K562 (cell line): ENCODE measurements at regions not wholly inside any gene's neighbourhood (a gene's known extent, or its start where the extent isn't known, plus 50 kb on each side); places are given as distances from the start of the nearest gene placed in this dataset.

ENCODE experiments used
- CBFB ChIP-seq: sonication (generic); formaldehyde crosslinking; IDR thresholded peaks from 2 replicates; pipeline ENCODE4 v1.4.0; 2020; ENCODE audit warnings: mild to moderate bottlenecking, missing genetic modification reagents
- CHCHD3 ChIP-seq: fragments of 250-450 bp; sonication (Bioruptor Pico); IDR thresholded peaks from 2 replicates; pipeline ENCODE4 v2.1.2; 2022; ENCODE audit warnings: mild to moderate bottlenecking
- ETV6 ChIP-seq, 3 experiments: fragments of 150-350 bp in 1 of 3; sonication (generic) in 1 of 3; formaldehyde crosslinking in 1 of 3; IDR thresholded peaks; 2 replicates each; pipeline versions ENCODE4 v1.6.1 to v1.8.0; 2014 to 2022; ENCODE audit warnings: borderline replicate concordance in 2 of 3, low read depth in 2 of 3, antibody characterized with exemption in 1 of 3, low read length in 1 of 3, mild to moderate bottlenecking in 1 of 3, missing genetic modification reagents in 1 of 3
- HCFC1 ChIP-seq: IDR thresholded peaks from 2 replicates; pipeline ENCODE4 v1.6.1; 2012; ENCODE audit warnings: low read depth, low read length, improper control_type of control experiment
- NBN ChIP-seq: fragments of 450-650 bp; IDR thresholded peaks from 2 replicates; pipeline ENCODE4 v1.6.1; 2016; ENCODE audit warnings: low read depth, mild to moderate bottlenecking
- POLR2AphosphoS5 ChIP-seq: IDR thresholded peaks from 2 replicates; pipeline ENCODE4 v1.6.1; 2011; ENCODE audit warnings: mild to moderate bottlenecking, low read depth, low read length, moderate library complexity; ENCODE audit not compliant: control insufficient read depth, insufficient read depth
- SFPQ ChIP-seq: fragments of 200-400 bp; formaldehyde crosslinking; IDR thresholded peaks from 2 replicates; pipeline ENCODE4 v1.6.1; 2017; ENCODE audit warnings: mild to moderate bottlenecking, low read depth, low read length, moderate library complexity
- ZBTB33 ChIP-seq: sonication (generic); formaldehyde crosslinking; IDR thresholded peaks from 2 replicates; pipeline ENCODE4 v1.8.1; 2023; ENCODE audit warnings: mild to moderate bottlenecking, missing genetic modification reagents
- TF ChIP-seq, protein P1 (sequence below), 2 experiments: fragments of 200-800 bp in 1 of 2; sonication (Bioruptor generic) in 1 of 2; sonication (generic) in 1 of 2; formaldehyde crosslinking in 1 of 2; IDR thresholded peaks in 1 of 2; conservative IDR thresholded peaks in 1 of 2; 2 replicates each; pipeline versions ENCODE4 v1.5.0 to v1.6.1; 2016 to 2020; ENCODE audit warnings: missing compliant biosample characterization in 1 of 2, missing genetic modification characterization in 1 of 2, missing genetic modification reagents in 1 of 2
- TF ChIP-seq, protein P2 (sequence below), 3 experiments: IDR thresholded peaks in 2 of 3; conservative IDR thresholded peaks in 1 of 3; 2 replicates each; pipeline ENCODE4 v1.5.1; 2011 to 2012; ENCODE audit warnings: low read length in 3 of 3, mild to moderate bottlenecking in 3 of 3, control low read depth in 2 of 3, improper control_type of control experiment in 1 of 3, inconsistent platforms in 1 of 3, low read depth in 1 of 3, mixed read lengths in 1 of 3, moderate library complexity in 1 of 3; ENCODE audit not compliant: insufficient read depth in 2 of 3

DNA sequence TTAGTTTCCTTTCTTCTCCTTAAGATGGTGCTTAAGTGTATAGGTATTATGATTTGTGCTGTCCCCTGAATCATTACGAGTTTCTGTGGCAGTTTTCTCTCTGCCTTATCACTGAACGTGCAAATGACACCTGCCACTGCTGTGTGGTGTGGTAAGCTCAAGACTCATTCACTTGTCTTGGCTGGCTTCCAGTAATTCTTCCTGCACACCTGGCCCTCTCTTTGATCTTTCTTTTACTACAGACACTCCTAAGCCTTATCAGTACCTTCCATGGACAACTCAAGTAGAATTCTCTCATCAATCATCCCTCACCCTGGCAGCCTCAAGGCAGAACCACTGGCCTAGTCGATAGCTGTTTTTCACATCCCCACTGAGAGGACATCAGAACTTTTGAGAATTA is 82.6 kb upstream of the ADAMTS19 start:
- TF ChIP-seq SFPQ: no peak
- TF ChIP-seq, protein P1, sequence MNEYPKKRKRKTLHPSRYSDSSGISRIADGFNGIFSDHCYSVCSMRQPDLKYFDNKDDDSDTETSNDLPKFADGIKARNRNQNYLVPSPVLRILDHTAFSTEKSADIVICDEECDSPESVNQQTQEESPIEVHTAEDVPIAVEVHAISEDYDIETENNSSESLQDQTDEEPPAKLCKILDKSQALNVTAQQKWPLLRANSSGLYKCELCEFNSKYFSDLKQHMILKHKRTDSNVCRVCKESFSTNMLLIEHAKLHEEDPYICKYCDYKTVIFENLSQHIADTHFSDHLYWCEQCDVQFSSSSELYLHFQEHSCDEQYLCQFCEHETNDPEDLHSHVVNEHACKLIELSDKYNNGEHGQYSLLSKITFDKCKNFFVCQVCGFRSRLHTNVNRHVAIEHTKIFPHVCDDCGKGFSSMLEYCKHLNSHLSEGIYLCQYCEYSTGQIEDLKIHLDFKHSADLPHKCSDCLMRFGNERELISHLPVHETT (CRISPR knock-in tag; conservative IDR thresholded peaks at IDR 0.05 in 1 of 2, IDR thresholded peaks at IDR 0.05 in 1 of 2): no peak
- no peak for TF ChIP-seq POLR2AphosphoS5
- TF ChIP-seq CBFB: no peak
- TF ChIP-seq HCFC1: no peak
- TF ChIP-seq ZBTB33 (CRISPR knock-in tag): no peak
- TF ChIP-seq CHCHD3: no peak
- TF ChIP-seq, protein P2, sequence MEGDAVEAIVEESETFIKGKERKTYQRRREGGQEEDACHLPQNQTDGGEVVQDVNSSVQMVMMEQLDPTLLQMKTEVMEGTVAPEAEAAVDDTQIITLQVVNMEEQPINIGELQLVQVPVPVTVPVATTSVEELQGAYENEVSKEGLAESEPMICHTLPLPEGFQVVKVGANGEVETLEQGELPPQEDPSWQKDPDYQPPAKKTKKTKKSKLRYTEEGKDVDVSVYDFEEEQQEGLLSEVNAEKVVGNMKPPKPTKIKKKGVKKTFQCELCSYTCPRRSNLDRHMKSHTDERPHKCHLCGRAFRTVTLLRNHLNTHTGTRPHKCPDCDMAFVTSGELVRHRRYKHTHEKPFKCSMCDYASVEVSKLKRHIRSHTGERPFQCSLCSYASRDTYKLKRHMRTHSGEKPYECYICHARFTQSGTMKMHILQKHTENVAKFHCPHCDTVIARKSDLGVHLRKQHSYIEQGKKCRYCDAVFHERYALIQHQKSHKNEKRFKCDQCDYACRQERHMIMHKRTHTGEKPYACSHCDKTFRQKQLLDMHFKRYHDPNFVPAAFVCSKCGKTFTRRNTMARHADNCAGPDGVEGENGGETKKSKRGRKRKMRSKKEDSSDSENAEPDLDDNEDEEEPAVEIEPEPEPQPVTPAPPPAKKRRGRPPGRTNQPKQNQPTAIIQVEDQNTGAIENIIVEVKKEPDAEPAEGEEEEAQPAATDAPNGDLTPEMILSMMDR (IDR thresholded peaks at IDR 0.05 in 2 of 3, conservative IDR thresholded peaks at IDR 0.05 in 1 of 3; ENCODE audit: insufficient read depth in 2 of 3, low read depth in 1 of 3, low read length in 3 of 3): no peak
- no peak for TF ChIP-seq ETV6 (IDR thresholded peaks at IDR 0.05; ENCODE audit: borderline replicate concordance in 1 of 2, low read depth in 2 of 2, low read length in 1 of 2)
- TF ChIP-seq ETV6 (CRISPR knock-in tag; IDR thresholded peaks at IDR 0.05; ENCODE audit: borderline replicate concordance): no peak
- no peak for TF ChIP-seq NBN
